ENCODE measurements at regions not wholly inside any gene's neighbourhood (a gene's known extent, or its start where the extent isn't known, plus 50 kb on each side); places are given as distances from the start of the nearest gene placed in this dataset.

DNA sequence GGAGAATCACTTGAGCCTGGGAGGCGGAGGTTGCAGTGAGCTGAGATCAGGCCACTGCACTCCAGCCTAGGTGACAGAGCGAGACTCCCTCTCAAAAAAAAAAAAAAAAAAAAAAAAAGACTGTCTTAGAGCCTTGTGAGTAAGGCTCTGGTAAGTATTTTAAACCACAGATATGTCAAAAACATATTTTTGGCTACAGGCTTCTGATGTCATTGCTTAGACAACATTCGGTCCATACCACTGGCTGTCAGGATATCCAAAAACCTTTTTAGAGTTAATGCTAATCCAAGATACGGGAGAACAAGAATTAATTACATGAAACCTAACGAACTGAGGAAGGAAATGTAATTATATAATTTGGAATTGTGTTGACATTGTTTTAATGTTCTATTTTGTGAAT, 999.5 kb upstream of the PABPC4L start:
- Histone ChIP-seq H3K9me3 (no peaks in the 10 kb centered on the region), H3K4me3 (no peak overlapping the region), H3K27ac (no peak overlapping the region), H3K4me1 (no peaks in the 10 kb centered on the region), H3K36me3 (no peaks in the 10 kb centered on the region), H3K27me3 (no peaks in the 10 kb centered on the region)
- DNase-seq (ENCODE audit: low spot score in 2 of 2), result no peak
- no peak for TF ChIP-seq POLR2A (IDR thresholded peaks at IDR 0.05)
- no peak for TF ChIP-seq POLR2AphosphoS5 (IDR thresholded peaks at IDR 0.05)
- TF ChIP-seq, protein P1, sequence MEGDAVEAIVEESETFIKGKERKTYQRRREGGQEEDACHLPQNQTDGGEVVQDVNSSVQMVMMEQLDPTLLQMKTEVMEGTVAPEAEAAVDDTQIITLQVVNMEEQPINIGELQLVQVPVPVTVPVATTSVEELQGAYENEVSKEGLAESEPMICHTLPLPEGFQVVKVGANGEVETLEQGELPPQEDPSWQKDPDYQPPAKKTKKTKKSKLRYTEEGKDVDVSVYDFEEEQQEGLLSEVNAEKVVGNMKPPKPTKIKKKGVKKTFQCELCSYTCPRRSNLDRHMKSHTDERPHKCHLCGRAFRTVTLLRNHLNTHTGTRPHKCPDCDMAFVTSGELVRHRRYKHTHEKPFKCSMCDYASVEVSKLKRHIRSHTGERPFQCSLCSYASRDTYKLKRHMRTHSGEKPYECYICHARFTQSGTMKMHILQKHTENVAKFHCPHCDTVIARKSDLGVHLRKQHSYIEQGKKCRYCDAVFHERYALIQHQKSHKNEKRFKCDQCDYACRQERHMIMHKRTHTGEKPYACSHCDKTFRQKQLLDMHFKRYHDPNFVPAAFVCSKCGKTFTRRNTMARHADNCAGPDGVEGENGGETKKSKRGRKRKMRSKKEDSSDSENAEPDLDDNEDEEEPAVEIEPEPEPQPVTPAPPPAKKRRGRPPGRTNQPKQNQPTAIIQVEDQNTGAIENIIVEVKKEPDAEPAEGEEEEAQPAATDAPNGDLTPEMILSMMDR (IDR thresholded peaks at IDR 0.05), result no peak
- TF ChIP-seq EP300 (IDR thresholded peaks at IDR 0.05), result no peak
- WGBS, result 85% methylated on average over 5 of the region's 5 CpGs

DNA sequence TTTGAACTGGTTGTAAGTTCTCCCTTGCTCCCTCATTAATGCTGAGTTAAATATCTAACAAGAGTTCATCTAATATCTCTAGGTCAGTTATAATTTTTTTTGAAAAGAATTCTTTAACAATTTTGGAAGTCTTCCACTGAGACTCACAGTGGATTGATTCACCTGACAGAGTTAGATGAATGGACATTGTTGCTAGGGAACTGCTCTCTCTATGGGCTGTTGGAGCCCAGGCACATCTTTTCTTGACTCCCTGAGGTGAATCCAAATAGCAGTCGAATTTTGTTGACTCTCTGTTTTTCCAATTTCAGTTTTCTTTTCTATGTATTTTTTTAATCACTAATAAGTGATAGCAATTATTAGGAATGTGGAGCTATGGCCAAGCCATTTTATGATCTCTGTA, 996.1 kb upstream of the PABPC4L start:
- Histone ChIP-seq H3K27me3 (no peaks in the 10 kb centered on the region), H3K4me3 (no peak overlapping the region), H3K4me1 (no peaks in the 10 kb centered on the region), H3K36me3 (no peaks in the 10 kb centered on the region), H3K27ac (no peak overlapping the region), H3K9me3 (no peaks in the 10 kb centered on the region)
- DNase-seq (ENCODE audit: low spot score in 2 of 2), result no peak
- 47% methylated on average over 1 of the region's 1 CpG for WGBS
- TF ChIP-seq POLR2AphosphoS5 (IDR thresholded peaks at IDR 0.05), result no peak
- TF ChIP-seq POLR2A (IDR thresholded peaks at IDR 0.05), result no peak
- TF ChIP-seq EP300 (IDR thresholded peaks at IDR 0.05), result no peak
- TF ChIP-seq, protein P1 (IDR thresholded peaks at IDR 0.05), result no peak

DNA sequence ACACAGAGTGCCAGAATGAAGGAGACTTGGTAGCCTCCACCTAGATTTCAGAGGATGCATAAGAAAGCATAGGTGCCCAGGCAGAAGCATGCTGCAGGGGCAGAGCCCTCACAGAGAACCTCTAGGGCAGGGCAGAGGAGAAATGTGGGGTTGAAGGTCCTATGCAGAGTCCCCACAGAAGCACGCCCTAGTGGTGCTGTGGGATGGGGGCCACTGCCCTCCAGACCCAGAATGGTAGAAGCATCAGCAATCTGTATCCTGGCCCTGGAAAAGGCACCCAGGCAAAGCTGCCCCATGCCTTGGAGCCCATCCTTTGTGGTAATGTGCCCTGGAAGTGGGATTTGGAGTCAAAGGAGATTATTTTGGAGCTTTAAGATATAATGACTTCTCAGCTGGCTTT, 992.9 kb upstream of the PABPC4L start:
- no peaks in the 10 kb centered on the region for H3K4me1 ChIP-seq
- TF ChIP-seq POLR2AphosphoS5 (IDR thresholded peaks at IDR 0.05) (no peak), POLR2A (IDR thresholded peaks at IDR 0.05) (no peak), EP300 (IDR thresholded peaks at IDR 0.05) (no peak)
- TF ChIP-seq, protein P1 (IDR thresholded peaks at IDR 0.05), result no peak
- H3K27ac ChIP-seq, result no peak overlapping the region
- H3K9me3 ChIP-seq, result no peaks in the 10 kb centered on the region
- no peak overlapping the region for H3K4me3 ChIP-seq
- WGBS, result no CpG with 5 or more reads among the region's 1 CpG
- no peaks in the 10 kb centered on the region for H3K36me3 ChIP-seq
- no peaks in the 10 kb centered on the region for H3K27me3 ChIP-seq
- DNase-seq (ENCODE audit: low spot score in 2 of 2), result no peak

DNA sequence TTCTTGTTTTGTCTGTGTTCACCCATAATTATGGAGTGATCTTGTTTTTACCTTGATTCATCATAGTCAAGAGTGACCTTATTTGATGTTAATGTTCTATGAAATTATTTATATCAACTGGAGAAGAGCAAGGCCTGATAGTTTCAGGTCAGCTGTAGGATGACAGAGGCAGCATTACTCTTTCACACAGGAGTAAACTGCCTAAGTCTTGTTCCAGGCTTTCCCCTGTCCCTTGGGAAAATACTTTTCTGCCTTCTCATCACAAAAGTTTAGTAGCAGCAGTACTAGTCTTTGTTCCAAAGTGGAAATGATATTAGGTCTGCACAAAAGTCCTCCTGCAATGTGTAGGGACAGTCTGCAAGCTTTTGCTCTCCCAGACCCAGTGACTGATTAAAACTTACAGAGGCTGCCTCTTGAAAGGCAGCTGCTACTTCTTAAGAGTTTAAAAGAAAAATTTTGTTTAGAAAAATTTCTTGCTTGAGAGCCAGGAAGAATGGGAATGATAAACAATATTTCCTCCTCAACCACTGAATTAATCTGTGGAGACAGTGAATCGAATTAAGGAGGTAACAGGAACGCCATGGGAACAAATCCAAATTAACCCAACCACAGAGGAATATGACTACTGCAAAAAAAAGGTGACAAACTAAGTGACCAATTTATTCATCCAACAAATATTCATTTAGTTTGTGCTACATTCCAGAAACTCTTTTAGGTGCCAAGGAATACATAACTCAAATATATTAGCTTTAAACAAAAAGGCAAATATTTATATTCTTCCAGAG, 991.4 kb upstream of the PABPC4L start:
- H3K4me1 ChIP-seq, result no peaks in the 10 kb centered on the region
- no peak for DNase-seq (ENCODE audit: low spot score in 2 of 2)
- WGBS, result 74% methylated on average over 2 of the region's 2 CpGs
- TF ChIP-seq, protein P1 (IDR thresholded peaks at IDR 0.05), result no peak
- TF ChIP-seq POLR2AphosphoS5 (IDR thresholded peaks at IDR 0.05) (no peak), POLR2A (IDR thresholded peaks at IDR 0.05) (no peak), EP300 (IDR thresholded peaks at IDR 0.05) (no peak)
- no peaks in the 10 kb centered on the region for H3K36me3 ChIP-seq
- no peaks in the 10 kb centered on the region for H3K27me3 ChIP-seq
- no peak overlapping the region for H3K27ac ChIP-seq
- no peaks in the 10 kb centered on the region for H3K9me3 ChIP-seq
- H3K4me3 ChIP-seq, result no peak overlapping the region

DNA sequence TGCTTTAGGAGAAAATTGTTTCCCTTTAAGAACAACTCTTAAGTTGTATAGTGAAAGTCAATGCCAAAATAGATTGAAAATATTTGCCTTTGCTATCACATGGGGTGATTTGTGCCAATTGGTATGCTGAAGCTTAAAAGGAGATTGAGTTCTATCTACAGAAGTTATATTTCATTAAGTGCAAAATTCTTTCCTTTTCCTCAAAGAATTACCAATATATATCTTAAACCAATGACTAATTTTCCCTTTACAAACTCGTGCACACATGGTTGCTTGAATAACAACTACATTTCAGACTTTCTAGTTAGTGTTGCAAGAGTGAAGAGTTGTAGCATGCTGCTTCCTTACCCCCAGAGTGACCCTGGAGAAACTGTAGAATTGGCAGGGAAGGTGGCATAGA, 990.0 kb upstream of the PABPC4L start:
- DNase-seq (ENCODE audit: low spot score in 2 of 2), result no peak
- WGBS, result 64% methylated on average over 1 of the region's 1 CpG
- Histone ChIP-seq H3K9me3 (no peaks in the 10 kb centered on the region), H3K36me3 (no peaks in the 10 kb centered on the region), H3K4me3 (no peak overlapping the region), H3K4me1 (no peaks in the 10 kb centered on the region), H3K27ac (no peak overlapping the region), H3K27me3 (no peaks in the 10 kb centered on the region)
- TF ChIP-seq EP300 (IDR thresholded peaks at IDR 0.05) (no peak), POLR2AphosphoS5 (IDR thresholded peaks at IDR 0.05) (no peak)
- TF ChIP-seq, protein P1 (IDR thresholded peaks at IDR 0.05), result no peak

Measured in suprapubic skin (tissue), 4 donors.